UCSD-AML1 (cell line): ENCODE measurements at regions not wholly inside any gene's neighbourhood (a gene's known extent, or its start where the extent isn't known, plus 50 kb on each side); places are given as distances from the start of the nearest gene placed in this dataset.

Experiments used
- DNase-seq: peaks from one replicate; lab custom pipeline; 2025; ENCODE audit not compliant: unreplicated experiment; lab: John Stamatoyannopoulos, UW

DNA sequence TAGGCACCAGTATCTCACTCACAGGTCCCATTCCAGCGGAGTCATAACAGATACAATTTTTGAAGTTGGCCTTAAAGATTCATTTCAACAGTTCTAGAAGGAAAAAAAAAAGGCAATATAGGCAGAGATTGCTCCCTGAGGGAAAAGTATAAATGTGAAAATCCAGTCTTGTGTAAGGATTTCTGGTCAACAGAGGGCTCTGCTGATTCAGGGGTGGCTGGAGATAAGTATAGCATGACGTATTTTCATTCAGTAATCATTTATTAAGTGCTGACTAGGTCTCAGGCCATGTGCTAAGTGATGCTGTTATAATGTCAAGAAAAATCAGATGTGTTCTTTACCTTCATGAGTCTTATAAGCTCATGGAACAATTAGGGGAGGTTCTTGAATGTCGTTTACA lies 377.3 kb upstream of the MEF2C start:
- no peak for DNase-seq

DNA sequence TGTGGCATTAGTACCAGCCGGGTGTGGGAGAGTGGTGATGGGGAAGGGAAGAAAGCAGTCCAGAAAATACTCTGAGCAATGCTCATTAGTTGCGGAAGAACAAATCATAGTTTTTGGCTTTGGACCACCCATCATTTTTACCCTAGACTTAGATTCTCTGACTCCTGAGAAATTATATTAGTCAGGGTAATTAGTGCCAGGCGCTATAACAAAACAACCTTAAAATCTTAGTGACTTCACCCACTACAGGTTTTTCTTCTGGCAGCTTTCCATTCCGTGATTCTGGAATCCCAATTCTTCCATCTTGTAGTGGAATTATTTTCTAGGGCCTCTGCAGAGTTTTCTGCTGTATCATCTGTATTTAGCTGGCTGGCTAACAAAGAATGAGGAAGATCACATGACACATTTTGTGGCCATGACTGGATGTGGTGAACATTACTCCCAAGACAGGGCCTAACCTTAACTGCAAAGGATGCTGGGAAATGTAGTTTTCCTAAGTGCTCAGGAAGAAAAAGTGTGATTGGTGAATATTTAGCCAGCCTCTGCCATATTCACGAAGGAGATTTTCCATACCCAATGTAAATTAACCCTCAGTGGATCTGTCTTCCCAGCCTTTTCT lies 373.0 kb upstream of the MEF2C start:
- no peak for DNase-seq

GRCh38 chr5:89253666-89254352 lies 370.8 kb upstream of the MEF2C start:
- no peak for DNase-seq

DNA sequence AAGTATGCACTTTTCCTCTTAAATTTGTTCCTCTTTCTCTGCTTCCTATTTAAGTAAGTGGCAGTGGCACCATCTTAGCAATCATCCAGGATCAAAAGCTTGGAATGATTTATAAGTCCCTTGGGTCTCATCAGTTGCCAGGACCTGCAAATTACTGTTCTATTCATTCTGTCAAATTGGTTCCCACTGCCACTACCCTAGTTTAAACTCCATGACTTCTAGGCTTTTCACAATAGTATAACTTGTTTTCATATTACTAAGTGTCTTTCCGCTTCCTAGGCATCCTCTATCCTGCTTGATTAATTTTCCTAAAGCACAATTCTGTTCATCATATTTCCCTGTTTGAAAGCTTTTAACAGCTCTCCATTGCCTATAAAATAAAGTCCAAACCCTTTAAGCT lies 363.9 kb upstream of the MEF2C start:
- no peak for DNase-seq

GRCh38 chr5:89246252-89246651 lies 363.3 kb upstream of the MEF2C start:
- DNase-seq = no peak

DNA sequence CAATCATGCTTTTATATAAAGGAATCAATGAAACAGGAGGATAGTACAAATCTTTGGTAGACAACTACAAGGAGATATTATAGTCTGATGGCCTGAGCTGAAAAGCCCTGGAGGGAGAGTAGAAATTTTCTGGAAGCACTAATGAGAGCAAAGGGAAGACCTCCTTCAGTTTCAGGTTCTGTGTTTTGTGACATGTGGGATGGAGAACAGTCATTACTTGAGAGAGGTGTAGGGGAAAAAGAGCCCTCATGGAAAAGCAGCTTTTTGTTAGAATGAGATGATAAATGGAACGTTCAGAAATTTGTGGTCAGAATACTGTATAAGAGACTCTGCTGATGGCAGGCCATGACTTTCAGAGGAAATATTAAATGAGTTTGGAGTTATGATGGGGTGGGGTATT lies 360.6 kb upstream of the MEF2C start:
- no peak for DNase-seq

- DNase-seq = no peak
Observed at GRCh38 chr5:89241186-89241585, 358.2 kb upstream of the MEF2C start.

DNA sequence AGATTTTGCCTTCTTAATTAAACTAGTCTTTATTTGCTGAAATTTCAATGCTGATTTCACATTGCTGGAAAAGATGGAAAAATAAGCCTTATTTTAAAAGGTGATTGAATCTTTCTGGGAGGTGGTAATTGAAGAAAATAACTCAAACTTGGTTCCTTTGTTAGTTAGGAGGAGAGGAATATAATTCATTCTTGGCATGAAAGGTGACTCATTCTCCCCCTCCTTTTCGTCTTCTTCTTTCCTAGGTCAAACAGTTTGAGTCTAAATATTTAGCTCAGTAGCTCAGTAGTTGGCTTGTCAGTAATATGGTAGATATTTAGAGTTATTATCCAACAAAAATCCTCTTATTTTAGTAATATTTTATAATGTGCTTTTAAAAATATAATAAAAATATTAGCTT lies 353.9 kb upstream of the MEF2C start:
- no peak for DNase-seq

GRCh38 chr5:89233462-89233861 lies 350.5 kb upstream of the MEF2C start:
- no peak for DNase-seq

DNA sequence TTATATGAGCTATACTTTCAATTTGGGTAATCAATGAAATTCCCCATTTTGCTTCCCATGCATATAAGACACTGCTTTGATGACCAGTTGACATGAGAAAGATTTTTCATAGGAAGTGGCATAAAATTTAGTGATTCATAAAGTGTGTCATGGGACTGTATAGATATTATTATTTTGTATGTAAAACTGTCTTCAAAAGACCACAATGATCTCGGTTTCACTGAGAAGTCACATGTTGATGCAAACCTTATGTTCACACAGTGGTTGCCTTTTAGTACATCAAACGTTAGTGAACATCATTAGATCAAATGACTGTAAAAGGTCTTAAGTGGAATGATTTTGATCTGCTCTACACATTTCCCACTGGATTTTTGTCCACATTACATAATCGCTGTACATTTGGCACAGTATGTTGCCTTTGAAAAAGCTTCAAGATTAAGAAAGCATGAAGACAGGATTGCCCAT lies 349.2 kb upstream of the MEF2C start:
- no peak for DNase-seq

DNA sequence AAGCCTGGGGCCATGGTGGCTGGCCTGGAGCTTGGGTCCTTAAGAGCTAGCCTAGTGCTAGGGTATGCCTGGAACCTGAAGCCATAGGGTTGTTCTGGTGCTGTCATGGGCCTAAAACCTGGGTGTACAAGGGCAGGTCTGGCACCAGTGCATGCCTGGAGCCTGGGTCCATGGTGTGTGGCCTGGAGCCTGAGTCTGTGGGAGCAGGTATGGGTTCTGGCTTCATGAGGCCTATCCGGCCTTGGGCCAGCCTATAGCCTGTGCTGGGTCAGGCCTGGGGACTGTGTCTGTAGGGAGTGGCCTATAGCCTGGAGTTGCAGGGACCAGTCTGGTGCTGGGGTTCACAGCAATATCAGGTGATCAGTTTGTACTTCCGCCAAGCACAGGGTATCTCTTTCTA lies 347.2 kb upstream of the MEF2C start:
- no peak for DNase-seq

DNA sequence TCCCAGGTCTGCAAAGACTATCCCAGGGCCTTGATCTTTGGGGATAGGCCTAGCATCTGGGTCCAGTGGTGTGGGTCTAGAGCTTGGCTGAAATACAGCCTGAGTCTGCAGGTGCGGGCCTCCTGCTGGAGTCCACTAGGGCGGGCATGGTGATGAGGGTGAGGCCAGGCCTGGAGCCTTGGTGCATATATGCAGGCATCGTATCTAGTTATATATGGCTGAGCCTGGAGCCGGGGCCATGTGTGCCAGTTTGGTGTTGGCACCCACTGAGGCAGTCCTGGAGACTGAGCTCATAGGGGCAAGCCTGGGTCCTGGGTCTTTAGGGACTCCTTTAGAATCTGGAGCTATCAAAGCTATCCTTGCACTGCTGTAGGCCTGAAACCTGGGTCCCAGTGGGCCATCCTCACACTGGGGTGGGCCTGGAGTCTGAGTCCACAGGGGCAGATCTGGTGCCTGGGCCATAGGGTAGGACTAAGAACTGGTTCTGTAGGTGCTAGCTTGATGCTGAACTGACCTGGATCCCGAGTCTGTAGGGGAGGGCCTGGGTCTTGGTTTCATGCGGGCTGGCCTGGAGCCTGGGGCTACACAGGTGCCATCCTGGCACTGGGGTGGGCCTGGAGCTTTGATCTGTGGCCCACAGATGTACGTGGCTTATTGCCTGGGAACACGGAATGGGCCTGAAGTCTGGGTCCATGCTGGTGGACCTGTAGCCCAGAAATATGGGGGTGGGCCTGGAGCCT lies 346.5 kb upstream of the MEF2C start:
- DNase-seq = no peak

GRCh38 chr5:89228355-89228754 lies 345.4 kb upstream of the MEF2C start:
- DNase-seq = no peak

DNA sequence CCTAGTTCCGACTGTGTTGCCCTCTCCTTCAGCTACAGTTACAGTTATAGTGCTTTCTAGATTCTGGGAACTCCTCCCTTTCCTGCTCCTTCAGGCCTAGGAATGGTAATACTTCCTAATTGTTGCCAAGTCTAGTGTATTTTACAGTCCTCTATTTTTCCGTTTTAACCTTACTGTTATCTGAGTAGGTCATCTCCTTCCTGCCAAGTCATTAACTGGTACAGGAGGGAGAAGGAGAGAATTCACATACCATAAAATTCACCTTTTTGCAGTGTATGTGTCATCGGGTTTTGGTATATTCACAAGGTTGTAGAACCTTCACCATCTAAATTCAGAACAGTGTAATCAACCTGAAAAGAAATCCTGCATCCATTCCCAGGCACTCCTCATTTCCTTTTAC lies 335.4 kb upstream of the MEF2C start:
- DNase-seq = no peak

DNA sequence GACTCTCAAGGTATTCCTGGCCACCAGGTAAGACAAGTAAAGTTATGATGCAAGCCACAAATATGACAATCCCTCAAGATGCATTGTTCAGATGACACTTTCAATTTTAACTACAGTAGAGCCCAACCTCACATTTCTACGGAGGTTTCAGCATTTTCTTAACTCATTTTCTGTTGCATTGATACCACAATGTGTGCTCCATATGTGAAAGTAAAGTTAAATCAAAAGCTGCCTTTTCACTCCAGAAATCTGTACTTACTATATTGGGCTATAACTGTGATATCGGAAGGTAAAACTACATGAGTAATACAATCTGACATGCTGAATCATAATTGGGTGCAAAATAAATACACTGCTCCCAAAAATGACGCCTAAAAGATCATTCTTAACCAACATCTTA lies 333.6 kb upstream of the MEF2C start:
- DNase-seq = no peak

DNA sequence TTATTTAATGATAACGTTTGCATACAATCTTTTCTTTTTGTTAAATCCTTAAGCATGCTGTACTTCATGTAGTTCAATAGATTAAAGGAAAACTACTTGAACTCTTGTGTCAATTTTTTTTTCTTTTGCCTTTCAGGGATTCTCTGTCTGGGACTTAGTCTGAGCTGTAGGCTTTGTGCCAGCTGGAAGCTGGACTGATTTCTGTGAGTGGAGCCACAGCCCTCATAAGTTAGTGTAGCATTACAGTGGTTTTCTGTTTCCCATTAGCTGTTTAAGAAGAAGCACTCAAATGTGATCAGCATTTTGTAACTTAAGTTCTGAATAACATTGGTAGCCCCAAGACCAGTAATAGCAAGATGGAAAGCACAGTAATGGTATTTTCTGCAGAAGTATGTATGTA lies 330.6 kb upstream of the MEF2C start:
- DNase-seq = no peak

- no peak for DNase-seq
Observed at GRCh38 chr5:89211836-89212235, 328.9 kb upstream of the MEF2C start.

DNA sequence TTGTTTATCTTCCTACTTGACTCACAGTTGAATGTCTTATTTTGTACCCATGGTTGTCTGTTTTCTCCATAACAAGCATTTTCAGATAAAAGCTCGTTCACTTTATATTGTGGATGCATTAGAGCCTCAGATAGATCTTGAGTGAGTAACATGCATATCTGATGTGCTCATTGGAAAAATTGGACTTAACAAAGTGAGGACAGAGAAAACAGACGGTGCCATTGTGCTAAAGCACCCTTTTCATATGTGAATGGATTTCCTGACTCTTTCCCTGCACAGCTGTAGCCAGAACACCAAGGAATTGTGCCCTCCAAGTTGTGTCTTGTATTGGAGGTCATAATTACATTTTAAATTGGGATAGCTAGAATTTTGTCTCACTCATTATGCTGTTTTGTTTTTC lies 325.8 kb upstream of the MEF2C start:
- no peak for DNase-seq

GRCh38 chr5:89208392-89208791 lies 325.4 kb upstream of the MEF2C start:
- DNase-seq = no peak

GRCh38 chr5:89204756-89205155 lies 321.8 kb upstream of the MEF2C start:
- no peak for DNase-seq

- no peak for DNase-seq
Observed at GRCh38 chr5:89203611-89204010, 320.6 kb upstream of the MEF2C start.

GRCh38 chr5:89200899-89201298 lies 317.9 kb upstream of the MEF2C start:
- no peak for DNase-seq
